CD14-positive monocyte (primary cell): ENCODE measurements at regions not wholly inside any gene's neighbourhood (a gene's known extent, or its start where the extent isn't known, plus 50 kb on each side); places are given as distances from the start of the nearest gene placed in this dataset.

ENCODE experiments used
- DNase-seq, 3 donors: peaks; one replicate each; pipeline ENCODE4 v3.0.0-alpha.2; 2011 to 2022
- H2AFZ ChIP-seq: 2 replicates; pipeline ENCODE4 v1.6.0; 2012; ENCODE audit warnings: mild to moderate bottlenecking, low read depth, low read length, inconsistent platforms; ENCODE audit not compliant: insufficient read depth, poor library complexity, severe bottlenecking
- H3K27ac ChIP-seq, 2 donors: 1 replicate in 1 of 2; 2 replicates in 1 of 2; pipeline ENCODE4 v1.5.1; 2012 to 2013; ENCODE audit warnings: low read length in 2 of 2, control low read depth in 1 of 2, inconsistent platforms in 1 of 2, low read depth in 1 of 2, mild to moderate bottlenecking in 1 of 2
- H3K27me3 ChIP-seq, 2 donors: one replicate each; pipeline versions ENCODE4 v1.6.0 to v1.6.1; 2011 to 2013; ENCODE audit warnings: low read length in 2 of 2; ENCODE audit not compliant: control insufficient read depth in 2 of 2, insufficient read depth in 2 of 2
- H3K36me3 ChIP-seq, 2 donors: replicated peaks in 1 of 2; 1 replicate in 1 of 2; 2 replicates in 1 of 2; pipeline versions ENCODE4 v1.5.1 to v1.6.1; 2012 to 2013; ENCODE audit warnings: low read length in 2 of 2, control low read depth in 1 of 2, inconsistent platforms in 1 of 2, mild to moderate bottlenecking in 1 of 2; ENCODE audit not compliant: insufficient read depth in 2 of 2, control insufficient read depth in 1 of 2
- H3K4me1 ChIP-seq, 2 donors: 1 replicate in 1 of 2; 2 replicates in 1 of 2; pipeline versions ENCODE4 v1.5.1 to v1.6.1; 2012 to 2013; ENCODE audit warnings: low read length in 2 of 2, control low read depth in 1 of 2, inconsistent platforms in 1 of 2, mild to moderate bottlenecking in 1 of 2, moderate library complexity in 1 of 2; ENCODE audit not compliant: insufficient read depth in 2 of 2, control insufficient read depth in 1 of 2
- H3K4me2 ChIP-seq: replicated peaks from 2 replicates; pipeline ENCODE3; 2012; ENCODE audit warnings: low read length, moderate library complexity, mild to moderate bottlenecking; ENCODE audit not compliant: poor library complexity, severe bottlenecking; ENCODE audit errors: extremely low read depth
- H3K4me3 ChIP-seq, 3 experiments: fragments of 200-600 bp in 1 of 3; sonication (generic) in 1 of 3; replicated peaks in 1 of 3; 1 replicate in 2 of 3; 2 replicates in 1 of 3; pipeline ENCODE4 v1.5.1; 2011 to 2013; ENCODE audit warnings: low read length in 3 of 3, mild to moderate bottlenecking in 3 of 3, control low read depth in 2 of 3, low read depth in 2 of 3, inconsistent platforms in 1 of 3, moderate library complexity in 1 of 3
- H3K79me2 ChIP-seq: 2 replicates; pipeline ENCODE4 v1.6.0; 2012; ENCODE audit warnings: mild to moderate bottlenecking, control low read depth, inconsistent platforms, low read length, moderate library complexity; ENCODE audit not compliant: insufficient read depth
- H3K9ac ChIP-seq: 2 replicates; pipeline ENCODE4 v1.6.0; 2017; ENCODE audit warnings: low read length, mild to moderate bottlenecking; ENCODE audit not compliant: insufficient read depth, poor library complexity, severe bottlenecking
- H3K9me3 ChIP-seq, 2 donors: replicated peaks in 1 of 2; 1 replicate in 1 of 2; 2 replicates in 1 of 2; pipeline versions ENCODE4 v1.5.1 to v1.6.1; 2012 to 2013; ENCODE audit warnings: low read length in 2 of 2, control low read depth in 1 of 2; ENCODE audit not compliant: control insufficient read depth in 1 of 2, insufficient read depth in 1 of 2
- H4K20me1 ChIP-seq: 2 replicates; pipeline ENCODE4 v1.6.0; 2012; ENCODE audit warnings: mild to moderate bottlenecking, low read length, control low read depth, moderate library complexity; ENCODE audit not compliant: insufficient read depth
- H3K27ac Mint-ChIP-seq, 7 donors: one replicate each; pipeline ENCODE4 v1.8.0; 2020; ENCODE audit warnings: mild to moderate bottlenecking in 7 of 7, mixed read lengths in 7 of 7, moderate library complexity in 6 of 7, inconsistent platforms in 2 of 7
- H3K27me3 Mint-ChIP-seq, 3 donors: one replicate each; pipeline ENCODE4 v1.8.0; 2021 to 2022; ENCODE audit warnings: low read depth in 3 of 3, mild to moderate bottlenecking in 3 of 3, mixed read lengths in 3 of 3, moderate library complexity in 3 of 3, inconsistent platforms in 1 of 3
- H3K36me3 Mint-ChIP-seq, 2 donors: one replicate each; pipeline ENCODE4 v1.8.0; 2020; ENCODE audit warnings: mixed read lengths in 2 of 2, inconsistent platforms in 1 of 2, mild to moderate bottlenecking in 1 of 2
- H3K4me1 Mint-ChIP-seq: one replicate; pipeline ENCODE4 v1.8.0; 2020; ENCODE audit warnings: mild to moderate bottlenecking, mixed read lengths
- H3K4me3 Mint-ChIP-seq, 2 donors: one replicate each; pipeline ENCODE4 v1.8.0; 2020; ENCODE audit warnings: mild to moderate bottlenecking in 2 of 2, mixed read lengths in 2 of 2, moderate library complexity in 1 of 2
- H3K9me3 Mint-ChIP-seq, 7 donors: one replicate each; pipeline ENCODE4 v1.8.0; 2020 to 2022; ENCODE audit warnings: mixed read lengths in 7 of 7, mild to moderate bottlenecking in 6 of 7, moderate library complexity in 6 of 7, inconsistent platforms in 2 of 7
- CTCF ChIP-seq: fragments of 200-600 bp; IDR thresholded peaks from one replicate; pipeline ENCODE4 v1.8.0; 2022; ENCODE audit warnings: antibody characterized with exemption, mild to moderate bottlenecking
- WGBS: methylation state at CpG from one replicate; pipeline ENCODE4 v1.1.5; 2013; ENCODE audit warnings: missing lambda C conversion rate; ENCODE audit not compliant: insufficient coverage; 5-methylcytosine and 5-hydroxymethylcytosine counted together
- intact Hi-C, 2 donors: fragments of 100-400 bp; cut with micrococcal nuclease; formaldehyde crosslinking; loops; one replicate each; pipeline versions ENCODE4 v1.15.0 to v1.15.1; 2023

GRCh38 chr14:98183556-98183955 lies 1088.4 kb downstream of the BCL11B start:
- no peak overlapping the region for H3K27ac Mint-ChIP-seq
- H3K27me3 Mint-ChIP-seq = peaks cover 0 to 2% (median 2%) of the 10 kb centered on the region in 3 donors
- Histone ChIP-seq H2AFZ (no peak overlapping the region), H3K4me1 (no peaks in the 10 kb centered on the region), H3K27ac (no peak overlapping the region), H4K20me1 (no peaks in the 10 kb centered on the region), H3K4me3 (no peak overlapping the region), H3K9me3 (peaks cover 0 to 2% of the 10 kb centered on the region in 2 donors), H3K4me2 (no peak overlapping the region), H3K79me2 (no peaks in the 10 kb centered on the region), H3K9ac (no peak overlapping the region), H3K36me3 (no peaks in the 10 kb centered on the region), H3K27me3 (no peaks in the 10 kb centered on the region)
- TF ChIP-seq CTCF = no peak
- intact Hi-C loops = no loop called here
- WGBS = 80% methylated on average over 1 of the region's 4 CpGs
- no peaks in the 10 kb centered on the region for H3K4me1 Mint-ChIP-seq
- H3K9me3 Mint-ChIP-seq = peaks cover 0 to 3% (median 0%) of the 10 kb centered on the region in 7 donors
- no peak for DNase-seq
- H3K36me3 Mint-ChIP-seq = no peaks in the 10 kb centered on the region
- H3K4me3 Mint-ChIP-seq = no peak overlapping the region

- no peak overlapping the region for H3K9ac ChIP-seq
- no CpG with 5 or more reads among the region's 6 CpGs for WGBS
- H3K79me2 ChIP-seq = no peaks in the 10 kb centered on the region
- no peak overlapping the region for H3K4me3 ChIP-seq
- no peaks in the 10 kb centered on the region for H3K27me3 ChIP-seq
- no peaks in the 10 kb centered on the region for H3K36me3 ChIP-seq
- H3K4me1 Mint-ChIP-seq = no peaks in the 10 kb centered on the region
- no peaks in the 10 kb centered on the region for H3K36me3 Mint-ChIP-seq
- no peak overlapping the region for H3K4me3 Mint-ChIP-seq
- TF ChIP-seq CTCF = no peak
- H2AFZ ChIP-seq = no peak overlapping the region
- no peaks in the 10 kb centered on the region for H3K4me1 ChIP-seq
- no peak for DNase-seq
- no peak overlapping the region for H3K4me2 ChIP-seq
- peaks cover 0 to 4% (median 2%) of the 10 kb centered on the region in 3 donors for H3K27me3 Mint-ChIP-seq
- no peak overlapping the region for H3K27ac ChIP-seq
- intact Hi-C loops = no loop called here
- H3K9me3 Mint-ChIP-seq = peaks cover 0 to 5% (median 0%) of the 10 kb centered on the region in 7 donors
- no peaks in the 10 kb centered on the region for H4K20me1 ChIP-seq
- no peak overlapping the region for H3K27ac Mint-ChIP-seq
- H3K9me3 ChIP-seq = peaks cover 0 to 2% of the 10 kb centered on the region in 2 donors
Observed at GRCh38 chr14:98184457-98184856, 1087.5 kb downstream of the BCL11B start.
